ENCODE measurements at regions not wholly inside any gene's neighbourhood (a gene's known extent, or its start where the extent isn't known, plus 50 kb on each side); places are given as distances from the start of the nearest gene placed in this dataset.
"Not testable (repeated sequence)": the region's sequence is repeated elsewhere in the genome, so short reads cannot be mapped to it uniquely, and the experiment has no call there.

DNA sequence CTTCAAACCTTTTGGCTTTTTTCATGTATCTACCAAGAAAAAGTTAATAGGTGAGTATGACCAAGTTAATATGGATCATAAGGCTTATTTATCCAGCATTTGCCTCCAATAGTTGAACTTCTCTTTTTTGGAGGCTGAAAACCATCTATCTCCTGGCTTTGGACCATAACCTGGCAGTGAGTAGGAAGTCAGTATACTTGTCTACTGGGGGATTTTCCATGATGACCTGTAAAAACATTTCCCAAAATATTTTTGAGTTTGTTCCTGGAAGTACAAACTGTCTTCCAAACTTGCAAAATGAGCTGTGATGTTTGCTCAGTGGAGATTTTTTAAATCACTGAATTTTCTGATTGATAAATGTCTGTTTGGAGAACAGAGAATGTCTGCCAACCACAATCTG is 349.9 kb downstream of the FAM47B start (continued):
- TF ChIP-seq ZNF788 (CRISPR knock-in tag; IDR thresholded peaks at IDR 0.05; ENCODE audit: borderline replicate concordance) (no peak), ATAD3A (CRISPR knock-in tag; IDR thresholded peaks at IDR 0.05) (no peak)

DNA sequence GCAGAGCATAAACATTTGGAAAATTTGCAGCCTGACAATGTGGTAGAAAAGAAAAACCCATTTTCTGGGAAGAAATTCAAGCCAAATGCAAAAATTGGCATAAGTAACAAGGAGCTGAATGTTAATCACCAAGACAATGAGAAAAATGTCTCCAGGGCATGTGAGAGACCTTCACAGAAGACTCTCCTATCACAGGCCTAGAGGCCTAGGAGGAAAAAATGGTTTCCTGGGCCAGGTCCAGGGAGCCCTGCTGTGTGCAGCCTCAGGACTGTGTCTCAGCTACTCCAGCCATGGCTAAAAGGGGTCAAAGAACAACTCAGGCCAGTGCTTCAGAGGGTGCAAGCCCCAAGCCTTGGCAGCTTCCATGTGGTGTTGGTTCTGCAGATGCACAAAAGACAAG is 362.4 kb downstream of the FAM47B start:
- in situ Hi-C loops (cut with HindIII; ENCODE audit: extremely low pct_ligation_motif_present, low pct_unique_long_range_greater_than_20kb); H4K20me1 ChIP-seq (ENCODE audit: insufficient read depth, low read length); POLR2A ChIA-PET; H3K4me1 ChIP-seq (ENCODE audit: insufficient read depth, low read length); intact Hi-C loops (cut with micrococcal nuclease; ENCODE audit: unreplicated experiment); H3K27me3 ChIP-seq (ENCODE audit: control insufficient read depth in 1 of 2, insufficient read depth in 2 of 2, low read length in 2 of 2); H3K36me3 ChIP-seq (replicated peaks in 1 of 2; ENCODE audit: control insufficient read depth in 1 of 2, insufficient read depth in 2 of 2, low read length in 2 of 2); CTCF ChIA-PET (ENCODE audit: low intra/inter-chr PET ratio, low total read pairs); H3K4me3 ChIP-seq (replicated peaks in 1 of 3; ENCODE audit: insufficient read depth in 1 of 3, low read depth in 2 of 3, low read length in 3 of 3); FAIRE-seq; H3K9ac ChIP-seq (ENCODE audit: insufficient read depth, low read depth, low read length); H2AFZ ChIP-seq (ENCODE audit: low read length); H3K79me2 ChIP-seq (ENCODE audit: insufficient read depth, low read length); H3K4me2 ChIP-seq (ENCODE audit: low read depth, low read length); BruUV-seq (replicated peaks); ATAC-seq; H3K27ac ChIP-seq (ENCODE audit: extremely low read length, insufficient read depth, low read length); DNase-seq (ENCODE audit: low spot score): not testable (repeated sequence)
- peaks cover 29% of the 10 kb centered on the region for H3K9me3 ChIP-seq (ENCODE audit: low read length)

- no TSS peak for BruUV-seq (replicated peaks)
- intact Hi-C loops (cut with micrococcal nuclease; ENCODE audit: unreplicated experiment) (no loop called here), in situ Hi-C loops (cut with HindIII; ENCODE audit: extremely low pct_ligation_motif_present, low pct_unique_long_range_greater_than_20kb) (no loop called here)
- Histone ChIP-seq H3K4me3 (replicated peaks in 1 of 3; ENCODE audit: insufficient read depth in 1 of 3, low read depth in 2 of 3, low read length in 3 of 3) (no peak overlapping the region), H3K36me3 (replicated peaks in 1 of 2; ENCODE audit: control insufficient read depth in 1 of 2, insufficient read depth in 2 of 2, low read length in 2 of 2) (no peaks in the 10 kb centered on the region), H2AFZ (ENCODE audit: low read length) (no peak overlapping the region), H3K27ac (ENCODE audit: extremely low read length, insufficient read depth, low read length) (no peak overlapping the region), H3K9ac (ENCODE audit: insufficient read depth, low read depth, low read length) (no peak overlapping the region), H3K4me2 (ENCODE audit: low read depth, low read length) (no peak overlapping the region), H4K20me1 (ENCODE audit: insufficient read depth, low read length) (no peaks in the 10 kb centered on the region), H3K4me1 (ENCODE audit: insufficient read depth, low read length) (no peaks in the 10 kb centered on the region), H3K79me2 (ENCODE audit: insufficient read depth, low read length) (no peaks in the 10 kb centered on the region), H3K9me3 (ENCODE audit: low read length) (no peaks in the 10 kb centered on the region), H3K27me3 (ENCODE audit: control insufficient read depth in 1 of 2, insufficient read depth in 2 of 2, low read length in 2 of 2) (no peaks in the 10 kb centered on the region)
- no peak for FAIRE-seq
- WGBS (ENCODE audit: low lambda C conversion rate): 35% methylated on average over 3 of the region's 3 CpGs
- TF ChIP-seq CEBPG (CRISPR knock-in tag; IDR thresholded peaks at IDR 0.05) (no peak), TSC22D2 (CRISPR knock-in tag; IDR thresholded peaks at IDR 0.05; ENCODE audit: borderline replicate concordance) (no peak), ZNF121 (CRISPR knock-in tag; IDR thresholded peaks at IDR 0.05) (no peak), JUNB (CRISPR knock-in tag; IDR thresholded peaks at IDR 0.05; ENCODE audit: borderline replicate concordance) (no peak), ZNF451 (CRISPR knock-in tag; IDR thresholded peaks at IDR 0.05) (no peak), ZNF253 (CRISPR knock-in tag; IDR thresholded peaks at IDR 0.05; ENCODE audit: borderline replicate concordance) (no peak), STAT5B (CRISPR knock-in tag; IDR thresholded peaks at IDR 0.05) (no peak), KMT2B (CRISPR knock-in tag; IDR thresholded peaks at IDR 0.05) (no peak)
- TF ChIP-seq, protein P1, sequence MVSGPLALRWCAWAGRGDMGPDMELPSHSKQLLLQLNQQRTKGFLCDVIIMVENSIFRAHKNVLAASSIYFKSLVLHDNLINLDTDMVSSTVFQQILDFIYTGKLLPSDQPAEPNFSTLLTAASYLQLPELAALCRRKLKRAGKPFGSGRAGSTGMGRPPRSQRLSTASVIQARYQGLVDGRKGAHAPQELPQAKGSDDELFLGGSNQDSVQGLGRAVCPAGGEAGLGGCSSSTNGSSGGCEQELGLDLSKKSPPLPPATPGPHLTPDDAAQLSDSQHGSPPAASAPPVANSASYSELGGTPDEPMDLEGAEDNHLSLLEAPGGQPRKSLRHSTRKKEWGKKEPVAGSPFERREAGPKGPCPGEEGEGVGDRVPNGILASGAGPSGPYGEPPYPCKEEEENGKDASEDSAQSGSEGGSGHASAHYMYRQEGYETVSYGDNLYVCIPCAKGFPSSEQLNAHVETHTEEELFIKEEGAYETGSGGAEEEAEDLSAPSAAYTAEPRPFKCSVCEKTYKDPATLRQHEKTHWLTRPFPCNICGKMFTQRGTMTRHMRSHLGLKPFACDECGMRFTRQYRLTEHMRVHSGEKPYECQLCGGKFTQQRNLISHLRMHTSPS (CRISPR knock-in tag; IDR thresholded peaks at IDR 0.05; ENCODE audit: low read depth): no peak
- no peak for ATAC-seq
- ChIA-PET CTCF (ENCODE audit: low intra/inter-chr PET ratio, low total read pairs) (no interaction called here), POLR2A (no interaction called here)
- no peak for DNase-seq (ENCODE audit: low spot score)
These were observed 397.2 kb downstream of the FAM47B start for GRCh38 chrX:35339796-35340195.

Measured in HepG2 (cell line).